ENCODE measurements at regions not wholly inside any gene's neighbourhood (a gene's known extent, or its start where the extent isn't known, plus 50 kb on each side); places are given as distances from the start of the nearest gene placed in this dataset.
A peak's percentile ranks its signal among the peaks of the same experiment; 100 is the strongest.

GRCh38 chr3:65202395-65202794 lies 514.6 kb upstream of the ADAMTS9 start:
- no peaks in the 10 kb centered on the region for H3F3A ChIP-seq (replicated peaks; ENCODE audit: insufficient read depth)
- no peak overlapping the region for H3K4me2 ChIP-seq
- H2AFZ ChIP-seq (ENCODE audit: low read depth), result no peak overlapping the region
- no peaks in the 10 kb centered on the region for H3K79me2 ChIP-seq (ENCODE audit: insufficient read depth)
- no peaks in the 10 kb centered on the region for H3K27me3 ChIP-seq (ENCODE audit: insufficient read depth)
- ChIA-PET CTCF (interaction anchor here (1.1 kb wide), 1 partner anchor 45 kb away, joined by 3 read pairs; no protein-coding TSS in a partner anchor), POLR2A (interaction anchor here (0.9 to 1.5 kb wide), 2 partner anchors 24 to 514 kb away, joined by 3 read pairs; partner anchors contain the start of gene ADAMTS9)
- no peaks in the 10 kb centered on the region for H3K36me3 ChIP-seq (replicated peaks in 1 of 2; ENCODE audit: control insufficient read depth in 1 of 2, insufficient read depth in 2 of 2, low read length in 1 of 2)
- H3K4me1 ChIP-seq (ENCODE audit: control insufficient read depth in 1 of 2, insufficient read depth in 2 of 2, low read depth in 1 of 2, low read length in 1 of 2), result peaks cover 0 to 44% of the 10 kb centered on the region in 2 experiments; a peak in 2 of 4 replicates
- TF ChIP-seq EP300 (IDR thresholded peaks at IDR 0.05; ENCODE audit: borderline replicate concordance in 1 of 2, low read depth in 1 of 2, low read length in 1 of 2) (peak in 1 of 2 experiments; percentile 88; a peak in 2 of 4 replicates), ZBTB33 (IDR thresholded peaks at IDR 0.05; ENCODE audit: borderline replicate concordance, low read depth) (no peak), GATA2 (CRISPR knock-in tag; IDR thresholded peaks at IDR 0.05) (peak; percentile 57), RCOR1 (IDR thresholded peaks at IDR 0.05; ENCODE audit: low read length) (peak; percentile 10; the same call in 1 of the 2 replicates)
- H3K4me3 ChIP-seq (ENCODE audit: low read depth in 2 of 2, low read length in 1 of 2), result no peak overlapping the region
- H3K9me2 ChIP-seq, result no peaks in the 10 kb centered on the region
- H4K20me1 ChIP-seq (ENCODE audit: insufficient read depth), result no peaks in the 10 kb centered on the region
- no peaks in the 10 kb centered on the region for H3K9me3 ChIP-seq
- peak overlapping the region in 1 of 2 experiments; percentile 95; a peak in 2 of 4 replicates for H3K27ac ChIP-seq (ENCODE audit: low read depth in 2 of 2, low read length in 1 of 2)
- no peak overlapping the region for H3K9ac ChIP-seq
- 75% methylated on average over 2 of the region's 2 CpGs for WGBS (ENCODE audit: low lambda C conversion rate)
- DNase-seq, result no peak

GRCh38 chr3:65201926-65202325 lies 514.1 kb upstream of the ADAMTS9 start:
- H3K9me2 ChIP-seq, result no peaks in the 10 kb centered on the region
- H3K79me2 ChIP-seq (ENCODE audit: insufficient read depth), result no peaks in the 10 kb centered on the region
- WGBS (ENCODE audit: low lambda C conversion rate), result 20% methylated on average over 2 of the region's 2 CpGs
- no peak for DNase-seq
- ChIA-PET CTCF (interaction anchor here (1.1 kb wide), 2 partner anchors 45 to 668 kb away, joined by 3 read pairs; no protein-coding TSS in a partner anchor), POLR2A (interaction anchor here (0.9 to 1.5 kb wide), 3 partner anchors 24 to 514 kb away, joined by 3 to 4 read pairs (median 3); partner anchors contain the start of gene ADAMTS9)
- H3F3A ChIP-seq (replicated peaks; ENCODE audit: insufficient read depth), result no peaks in the 10 kb centered on the region
- H3K4me3 ChIP-seq (ENCODE audit: low read depth in 2 of 2, low read length in 1 of 2), result no peak overlapping the region
- peak overlapping the region in 1 of 2 experiments; percentile 95; a peak in 2 of 4 replicates for H3K27ac ChIP-seq (ENCODE audit: low read depth in 2 of 2, low read length in 1 of 2)
- no peak overlapping the region for H3K9ac ChIP-seq
- H4K20me1 ChIP-seq (ENCODE audit: insufficient read depth), result no peaks in the 10 kb centered on the region
- H3K9me3 ChIP-seq, result no peaks in the 10 kb centered on the region
- H2AFZ ChIP-seq (ENCODE audit: low read depth), result no peak overlapping the region
- H3K36me3 ChIP-seq (replicated peaks in 1 of 2; ENCODE audit: control insufficient read depth in 1 of 2, insufficient read depth in 2 of 2, low read length in 1 of 2), result no peaks in the 10 kb centered on the region
- H3K4me2 ChIP-seq, result no peak overlapping the region
- H3K4me1 ChIP-seq (ENCODE audit: control insufficient read depth in 1 of 2, insufficient read depth in 2 of 2, low read depth in 1 of 2, low read length in 1 of 2), result peaks cover 0 to 44% of the 10 kb centered on the region in 2 experiments; a peak in 2 of 4 replicates
- H3K27me3 ChIP-seq (ENCODE audit: insufficient read depth), result no peaks in the 10 kb centered on the region
- TF ChIP-seq NFIC (IDR thresholded peaks at IDR 0.05; ENCODE audit: borderline replicate concordance) (no peak), RXRA (IDR thresholded peaks at IDR 0.05; ENCODE audit: borderline replicate concordance, low read depth) (no peak)

GRCh38 chr3:65200310-65200970 lies 512.6 kb upstream of the ADAMTS9 start:
- no peaks in the 10 kb centered on the region for H3K9me3 ChIP-seq
- TF ChIP-seq FOXJ3 (CRISPR knock-in tag; IDR thresholded peaks at IDR 0.05) (0 out of 2 replicates have a peak, but pooled peaks have one; percentile 50), RCOR1 (IDR thresholded peaks at IDR 0.05; ENCODE audit: low read length) (peak; percentile 45; the same call in 1 of the 2 replicates), GATA2 (CRISPR knock-in tag; IDR thresholded peaks at IDR 0.05) (0 out of 2 replicates have a peak, but pooled peaks have one; percentile 4), MXI1 (IDR thresholded peaks at IDR 0.05; ENCODE audit: low read depth, low read length) (peak; percentile 54; the same call in 1 of the 2 replicates), POLR2AphosphoS5 (IDR thresholded peaks at IDR 0.05; ENCODE audit: low read depth, low read length) (no peak), RAD21 (IDR thresholded peaks at IDR 0.05; ENCODE audit: low read length) (peak; percentile 18; the same call in 1 of the 2 replicates), TAF1 (IDR thresholded peaks at IDR 0.05; ENCODE audit: borderline replicate concordance, low read depth, low read length) (no peak), NRF1 (IDR thresholded peaks at IDR 0.05; ENCODE audit: low read depth, low read length) (no peak), ZBTB33 (IDR thresholded peaks at IDR 0.05; ENCODE audit: borderline replicate concordance, low read depth) (no peak)
- TF ChIP-seq, protein P1, sequence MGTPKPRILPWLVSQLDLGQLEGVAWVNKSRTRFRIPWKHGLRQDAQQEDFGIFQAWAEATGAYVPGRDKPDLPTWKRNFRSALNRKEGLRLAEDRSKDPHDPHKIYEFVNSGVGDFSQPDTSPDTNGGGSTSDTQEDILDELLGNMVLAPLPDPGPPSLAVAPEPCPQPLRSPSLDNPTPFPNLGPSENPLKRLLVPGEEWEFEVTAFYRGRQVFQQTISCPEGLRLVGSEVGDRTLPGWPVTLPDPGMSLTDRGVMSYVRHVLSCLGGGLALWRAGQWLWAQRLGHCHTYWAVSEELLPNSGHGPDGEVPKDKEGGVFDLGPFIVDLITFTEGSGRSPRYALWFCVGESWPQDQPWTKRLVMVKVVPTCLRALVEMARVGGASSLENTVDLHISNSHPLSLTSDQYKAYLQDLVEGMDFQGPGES (IDR thresholded peaks at IDR 0.05; ENCODE audit: low read depth, low read length), result no peak

More at GRCh38 chr3:65200310-65200970, 512.6 kb upstream of the ADAMTS9 start:
- no peak overlapping the region for H3K4me2 ChIP-seq
- no peak overlapping the region for H2AFZ ChIP-seq (ENCODE audit: low read depth)
- CTCF ChIA-PET, result interaction anchor here (1.1 to 1.8 kb wide), 3 partner anchors 30 to 666 kb away, joined by 3 to 5 read pairs (median 3); no protein-coding TSS in a partner anchor
- no peaks in the 10 kb centered on the region for H3F3A ChIP-seq (replicated peaks; ENCODE audit: insufficient read depth)
- no peaks in the 10 kb centered on the region for H3K36me3 ChIP-seq (replicated peaks in 1 of 2; ENCODE audit: control insufficient read depth in 1 of 2, insufficient read depth in 2 of 2, low read length in 1 of 2)
- H3K27ac ChIP-seq (ENCODE audit: low read depth in 2 of 2, low read length in 1 of 2), result peak overlapping the region in 1 of 2 experiments; percentile 95; a peak in 2 of 4 replicates
- no peaks in the 10 kb centered on the region for H3K9me2 ChIP-seq
- POLR2A ChIA-PET, result interaction anchor here (0.7 to 1.5 kb wide), 4 partner anchors 31 to 685 kb away, joined by 3 to 4 read pairs (median 4); partner anchors contain the start of gene ADAMTS9
- no peak overlapping the region for H3K9ac ChIP-seq
- no peak overlapping the region for H3K4me3 ChIP-seq (ENCODE audit: low read depth in 2 of 2, low read length in 1 of 2)
- DNase-seq, result peak; percentile 67
- WGBS (ENCODE audit: low lambda C conversion rate), result 41% methylated on average over 5 of the region's 5 CpGs
- no peaks in the 10 kb centered on the region for H3K27me3 ChIP-seq (ENCODE audit: insufficient read depth)
- no peaks in the 10 kb centered on the region for H3K79me2 ChIP-seq (ENCODE audit: insufficient read depth)
- no peaks in the 10 kb centered on the region for H4K20me1 ChIP-seq (ENCODE audit: insufficient read depth)
- H3K4me1 ChIP-seq (ENCODE audit: control insufficient read depth in 1 of 2, insufficient read depth in 2 of 2, low read depth in 1 of 2, low read length in 1 of 2), result peaks cover 0 to 46% of the 10 kb centered on the region in 2 experiments; a peak in 2 of 4 replicates
